Endothelial cell of umbilical vein (primary cell): ENCODE measurements at regions not wholly inside any gene's neighbourhood (a gene's known extent, or its start where the extent isn't known, plus 50 kb on each side); places are given as distances from the start of the nearest gene placed in this dataset.

Experiments used
- BruUV-seq: library from RNA; stranded (reverse); fragments of 400-500 nt; replicated peaks from 2 replicates; lab custom pipeline; 2021; lab: Mats Ljungman, UMichigan
- CTCF ChIA-PET: fragments of 300-600, 350-600 bp; sonication (Branson Sonifier 250); formaldehyde crosslinking; loops from one replicate; lab custom pipeline; 2021; ENCODE audit warnings: antibody characterized with exemption, inconsistent platforms; lab: Charles Lee
- POLR2A ChIA-PET: fragments of 300-600, 350-600 bp; sonication (Branson Sonifier 250); formaldehyde crosslinking; loops from one replicate; lab custom pipeline; 2021; ENCODE audit warnings: antibody characterized with exemption, inconsistent platforms; lab: Charles Lee
- DNase-seq: peaks from one replicate; pipeline ENCODE4 v3.0.0-alpha.2; 2011; ENCODE audit warnings: low read depth, low spot score
- FAIRE-seq: peaks from 2 replicates; lab custom pipeline; 2011; peaks lifted over from hg19 to GRCh38; lab: Jason Lieb, UNC
- H2AFZ ChIP-seq: 2 replicates; pipeline ENCODE4 v1.6.0; 2012; ENCODE audit warnings: low read depth, low read length, control low read depth, inconsistent platforms
- H3K27ac ChIP-seq: 2 replicates; pipeline ENCODE4 v1.5.1; 2011; ENCODE audit warnings: low read depth, mild to moderate bottlenecking, control low read depth, low read length, moderate library complexity; ENCODE audit not compliant: insufficient read depth
- H3K27me3 ChIP-seq, 2 experiments: 2 replicates each; pipeline versions ENCODE4 v1.6.0 to v1.6.1; 2011; ENCODE audit warnings: low read length in 2 of 2, mixed read lengths in 1 of 2; ENCODE audit not compliant: control insufficient read depth in 2 of 2, insufficient read depth in 2 of 2
- H3K36me3 ChIP-seq, 2 experiments: 2 replicates in 1 of 2; 3 replicates in 1 of 2; pipeline ENCODE4 v1.5.1; 2011; ENCODE audit warnings: low read length in 2 of 2, mild to moderate bottlenecking in 1 of 2, moderate library complexity in 1 of 2; ENCODE audit not compliant: control insufficient read depth in 2 of 2, insufficient read depth in 2 of 2; ENCODE audit errors: extremely low read depth in 1 of 2
- H3K4me1 ChIP-seq: 3 replicates; pipeline ENCODE4 v1.5.1; 2011; ENCODE audit warnings: mild to moderate bottlenecking, low read length; ENCODE audit not compliant: control insufficient read depth, insufficient read depth; ENCODE audit errors: extremely low read depth
- H3K4me2 ChIP-seq: 2 replicates; pipeline ENCODE4 v1.6.1; 2011; ENCODE audit warnings: low read length, control low read depth, mixed read lengths; ENCODE audit not compliant: insufficient read depth
- H3K4me3 ChIP-seq, 3 experiments: fragments of 200-600 bp in 1 of 3; sonication (generic), shearing (Covaris generic) in 1 of 3; replicated peaks in 1 of 3; 2 replicates each; pipeline ENCODE4 v1.5.1; 2011 to 2016; ENCODE audit warnings: control low read depth in 3 of 3, low read length in 3 of 3, mild to moderate bottlenecking in 2 of 3, inconsistent platforms in 1 of 3, low read depth in 1 of 3, moderate library complexity in 1 of 3; ENCODE audit not compliant: insufficient read depth in 1 of 3
- H3K79me2 ChIP-seq: 2 replicates; pipeline ENCODE4 v1.6.0; 2012; ENCODE audit warnings: low read length, inconsistent platforms; ENCODE audit not compliant: control insufficient read depth, insufficient read depth
- H3K9ac ChIP-seq: replicated peaks from 2 replicates; pipeline ENCODE3; 2011; ENCODE audit warnings: low read length, control low read depth; ENCODE audit not compliant: insufficient read depth; ENCODE audit errors: extremely low read depth
- H3K9me1 ChIP-seq: replicated peaks from 3 replicates; pipeline ENCODE4 v1.6.0; 2011; ENCODE audit warnings: mild to moderate bottlenecking, low read length; ENCODE audit not compliant: control insufficient read depth, insufficient read depth; ENCODE audit errors: extremely low read depth
- H3K9me3 ChIP-seq: replicated peaks from 2 replicates; pipeline ENCODE4 v1.5.1; 2012; ENCODE audit warnings: low read length, inconsistent platforms; ENCODE audit not compliant: control insufficient read depth, insufficient read depth
- H4K20me1 ChIP-seq: replicated peaks from 2 replicates; pipeline ENCODE3; 2011; ENCODE audit warnings: mild to moderate bottlenecking, low read length; ENCODE audit not compliant: control insufficient read depth, insufficient read depth; ENCODE audit errors: extremely low read depth
- EZH2 ChIP-seq: IDR thresholded peaks from 2 replicates; pipeline ENCODE4 v1.6.1; 2012; ENCODE audit warnings: borderline replicate concordance, low read depth, mild to moderate bottlenecking, moderate library complexity, low read length, inconsistent platforms; ENCODE audit not compliant: severe bottlenecking
- FOS ChIP-seq: IDR thresholded peaks from 2 replicates; pipeline ENCODE4 v1.6.1; 2011; ENCODE audit warnings: mild to moderate bottlenecking, low read length, moderate library complexity, borderline replicate concordance; ENCODE audit not compliant: insufficient read depth
- GATA2 ChIP-seq: IDR thresholded peaks from 2 replicates; pipeline ENCODE4 v1.7.0; 2011; ENCODE audit warnings: low read depth, mild to moderate bottlenecking, moderate library complexity, mixed read lengths, low read length; ENCODE audit not compliant: insufficient read length, insufficient read depth
- JUN ChIP-seq: IDR thresholded peaks from 2 replicates; pipeline ENCODE4 v1.6.1; 2011; ENCODE audit warnings: borderline replicate concordance, low read depth; ENCODE audit not compliant: insufficient read length, insufficient read depth
- MYC ChIP-seq: IDR thresholded peaks from one replicate; pipeline ENCODE4 v1.6.1; 2011; ENCODE audit warnings: mild to moderate bottlenecking, low read depth, low read length
- POLR2A ChIP-seq: IDR thresholded peaks from 2 replicates; pipeline ENCODE4 v1.6.1; 2012; ENCODE audit warnings: low read depth, mild to moderate bottlenecking, control low read depth, low read length
- POLR2AphosphoS5 ChIP-seq: IDR thresholded peaks from 2 replicates; pipeline ENCODE4 v1.6.1; 2012; ENCODE audit warnings: low read depth, mild to moderate bottlenecking, control low read depth, low read length, moderate library complexity; ENCODE audit not compliant: insufficient read depth
- dilution Hi-C: fragments of 300-500 bp; cut with MboI; formaldehyde crosslinking; loops from one replicate; pipeline ENCODE4 v1.15.0; 2019; ENCODE audit warnings: low sequenced_read_pairs; ENCODE audit not compliant: extremely low pct_ligation_motif_present
- intact Hi-C: fragments of 100-400 bp; cut with micrococcal nuclease; formaldehyde crosslinking; loops from one replicate; pipeline ENCODE4 v1.10.0; 2022
- TF ChIP-seq, protein P1 (sequence below), 2 donors: IDR thresholded peaks; 1 replicate in 1 of 2; 2 replicates in 1 of 2; pipeline ENCODE4 v1.5.1; 2011; ENCODE audit warnings: low read length in 2 of 2, mild to moderate bottlenecking in 2 of 2, moderate library complexity in 2 of 2, control low read depth in 1 of 2, inconsistent platforms in 1 of 2, low read depth in 1 of 2; ENCODE audit not compliant: insufficient read depth in 1 of 2; ENCODE audit errors: extremely low read depth in 1 of 2
- TF ChIP-seq, protein P2 (sequence below): IDR thresholded peaks from 2 replicates; pipeline ENCODE4 v1.6.1; 2011; ENCODE audit not compliant: insufficient read depth, insufficient read length

DNA sequence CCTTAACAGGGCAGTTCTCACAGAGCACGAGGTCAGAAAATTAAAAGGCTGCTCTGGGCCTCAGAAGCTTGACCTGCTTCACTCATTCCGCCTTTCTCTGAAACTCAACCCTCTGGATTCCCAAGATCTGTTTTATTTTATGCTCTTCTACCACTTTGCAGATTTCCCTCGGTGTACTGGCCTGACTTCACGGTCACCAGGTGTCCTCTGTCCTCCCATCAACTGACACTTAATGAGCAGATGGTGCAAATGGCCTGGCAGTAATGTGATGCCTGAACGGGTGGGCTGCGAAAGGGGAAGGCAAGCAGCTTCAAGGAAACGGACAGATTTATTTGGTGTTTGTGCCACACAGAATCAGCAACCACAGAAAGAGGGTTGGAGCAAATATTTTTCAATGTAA is 169.7 kb upstream of the TFAP2D start:
- H3K4me2 ChIP-seq = no peak overlapping the region
- no TSS peak for BruUV-seq
- CTCF ChIA-PET = no interaction called here

More for the DNA sequence above, 169.7 kb upstream of the TFAP2D start:
- H3K36me3 ChIP-seq = no peaks in the 10 kb centered on the region
- no peaks in the 10 kb centered on the region for H4K20me1 ChIP-seq
- intact Hi-C loops (no loop called here), dilution Hi-C loops (no loop called here)
- POLR2A ChIA-PET = no interaction called here
- no peak overlapping the region for H3K4me3 ChIP-seq
- TF ChIP-seq JUN = no peak
- no peak for TF ChIP-seq EZH2
- TF ChIP-seq, protein P1, sequence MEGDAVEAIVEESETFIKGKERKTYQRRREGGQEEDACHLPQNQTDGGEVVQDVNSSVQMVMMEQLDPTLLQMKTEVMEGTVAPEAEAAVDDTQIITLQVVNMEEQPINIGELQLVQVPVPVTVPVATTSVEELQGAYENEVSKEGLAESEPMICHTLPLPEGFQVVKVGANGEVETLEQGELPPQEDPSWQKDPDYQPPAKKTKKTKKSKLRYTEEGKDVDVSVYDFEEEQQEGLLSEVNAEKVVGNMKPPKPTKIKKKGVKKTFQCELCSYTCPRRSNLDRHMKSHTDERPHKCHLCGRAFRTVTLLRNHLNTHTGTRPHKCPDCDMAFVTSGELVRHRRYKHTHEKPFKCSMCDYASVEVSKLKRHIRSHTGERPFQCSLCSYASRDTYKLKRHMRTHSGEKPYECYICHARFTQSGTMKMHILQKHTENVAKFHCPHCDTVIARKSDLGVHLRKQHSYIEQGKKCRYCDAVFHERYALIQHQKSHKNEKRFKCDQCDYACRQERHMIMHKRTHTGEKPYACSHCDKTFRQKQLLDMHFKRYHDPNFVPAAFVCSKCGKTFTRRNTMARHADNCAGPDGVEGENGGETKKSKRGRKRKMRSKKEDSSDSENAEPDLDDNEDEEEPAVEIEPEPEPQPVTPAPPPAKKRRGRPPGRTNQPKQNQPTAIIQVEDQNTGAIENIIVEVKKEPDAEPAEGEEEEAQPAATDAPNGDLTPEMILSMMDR (IDR thresholded peaks at IDR 0.05; ENCODE audit: extremely low read depth in 1 of 2, insufficient read depth in 1 of 2, low read depth in 1 of 2, low read length in 2 of 2) = no peak
- no peak for TF ChIP-seq GATA2
- TF ChIP-seq POLR2A = no peak
- no peak for TF ChIP-seq MYC
- TF ChIP-seq POLR2AphosphoS5 = no peak
- TF ChIP-seq FOS = no peak
- TF ChIP-seq, protein P2, sequence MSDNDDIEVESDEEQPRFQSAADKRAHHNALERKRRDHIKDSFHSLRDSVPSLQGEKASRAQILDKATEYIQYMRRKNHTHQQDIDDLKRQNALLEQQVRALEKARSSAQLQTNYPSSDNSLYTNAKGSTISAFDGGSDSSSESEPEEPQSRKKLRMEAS = no peak
- FAIRE-seq (no peak), DNase-seq (no peak)
- no peak overlapping the region for H3K9ac ChIP-seq
- no peak overlapping the region for H2AFZ ChIP-seq
- no peaks in the 10 kb centered on the region for H3K27me3 ChIP-seq
- H3K9me1 ChIP-seq = no peaks in the 10 kb centered on the region
- H3K27ac ChIP-seq = no peak overlapping the region
- H3K4me1 ChIP-seq = no peaks in the 10 kb centered on the region
- no peaks in the 10 kb centered on the region for H3K9me3 ChIP-seq
- H3K79me2 ChIP-seq = no peaks in the 10 kb centered on the region
